Stimulated activated effector memory CD8-positive, alpha-beta T cell treated with anti-CD3 and anti-CD28 coated beads, Interleukin-12 subunit alpha, Interleukin-12 subunit beta, amount 100 ng/mL, for 72 hours (primary cell): ENCODE measurements at regions not wholly inside any gene's neighbourhood (a gene's known extent, or its start where the extent isn't known, plus 50 kb on each side); places are given as distances from the start of the nearest gene placed in this dataset.

Experiments
- ATAC-seq: fragments of 150-1000 bp; cut with Tn5 transposase; 2 replicates; pipeline ENCODE4 v1.10.0; 2021
- DNase-seq, 2 donors: peaks; one replicate each; pipeline ENCODE4 v3.0.0; 2021 to 2022; ENCODE audit warnings: low spot score in 2 of 2
- H3K27ac Mint-ChIP-seq: one replicate; pipeline ENCODE4 v1.8.0; 2022; ENCODE audit warnings: mild to moderate bottlenecking, mixed read lengths
- H3K36me3 Mint-ChIP-seq: one replicate; pipeline ENCODE4 v1.8.0; 2022; ENCODE audit warnings: mild to moderate bottlenecking, mixed read lengths
- H3K4me1 Mint-ChIP-seq: one replicate; pipeline ENCODE4 v1.8.0; 2022; ENCODE audit warnings: mixed read lengths
- H3K4me3 Mint-ChIP-seq: one replicate; pipeline ENCODE4 v1.8.0; 2022; ENCODE audit warnings: mild to moderate bottlenecking, mixed read lengths
- H3K9me3 Mint-ChIP-seq: one replicate; pipeline ENCODE4 v1.8.0; 2022; ENCODE audit warnings: mixed read lengths

GRCh38 chr21:18899261-18899660 lies 495.7 kb upstream of the TMPRSS15 start:
- peaks cover 19% of the 10 kb centered on the region for H3K9me3 Mint-ChIP-seq
- H3K36me3 Mint-ChIP-seq, result no peaks in the 10 kb centered on the region
- H3K4me3 Mint-ChIP-seq, result no peak overlapping the region
- H3K27ac Mint-ChIP-seq, result no peak overlapping the region
- ATAC-seq (no peak), DNase-seq (no peak)
- H3K4me1 Mint-ChIP-seq, result no peaks in the 10 kb centered on the region

GRCh38 chr21:18902660-18903059 lies 499.1 kb upstream of the TMPRSS15 start:
- Mint-ChIP-seq H3K9me3 (peaks cover 18% of the 10 kb centered on the region), H3K4me1 (no peaks in the 10 kb centered on the region), H3K36me3 (no peaks in the 10 kb centered on the region), H3K27ac (no peak overlapping the region), H3K4me3 (no peak overlapping the region)
- DNase-seq, result no peak
- ATAC-seq, result no peak

GRCh38 chr21:18907076-18907475 lies 503.5 kb upstream of the TMPRSS15 start:
- Mint-ChIP-seq H3K27ac (no peak overlapping the region), H3K9me3 (peaks cover 21% of the 10 kb centered on the region), H3K4me3 (no peak overlapping the region), H3K4me1 (no peaks in the 10 kb centered on the region), H3K36me3 (no peaks in the 10 kb centered on the region)
- ATAC-seq, result no peak
- DNase-seq, result no peak

GRCh38 chr21:18908641-18909040 lies 505.1 kb upstream of the TMPRSS15 start:
- Mint-ChIP-seq H3K4me1 (no peaks in the 10 kb centered on the region), H3K27ac (no peak overlapping the region), H3K36me3 (no peaks in the 10 kb centered on the region), H3K4me3 (no peak overlapping the region), H3K9me3 (peaks cover 20% of the 10 kb centered on the region)
- no peak for ATAC-seq
- no peak for DNase-seq

GRCh38 chr21:18913914-18914313 lies 510.3 kb upstream of the TMPRSS15 start:
- no peak overlapping the region for H3K4me3 Mint-ChIP-seq
- no peak overlapping the region for H3K27ac Mint-ChIP-seq
- peaks cover 17% of the 10 kb centered on the region for H3K9me3 Mint-ChIP-seq
- DNase-seq, result no peak
- ATAC-seq, result no peak
- no peaks in the 10 kb centered on the region for H3K36me3 Mint-ChIP-seq
- no peaks in the 10 kb centered on the region for H3K4me1 Mint-ChIP-seq

GRCh38 chr21:18914570-18914969 lies 511.0 kb upstream of the TMPRSS15 start:
- H3K36me3 Mint-ChIP-seq, result no peaks in the 10 kb centered on the region
- no peak for ATAC-seq
- no peak overlapping the region for H3K4me3 Mint-ChIP-seq
- no peak for DNase-seq
- H3K4me1 Mint-ChIP-seq, result no peaks in the 10 kb centered on the region
- H3K27ac Mint-ChIP-seq, result no peak overlapping the region
- H3K9me3 Mint-ChIP-seq, result peaks cover 14% of the 10 kb centered on the region

GRCh38 chr21:18917622-18918021 lies 514.0 kb upstream of the TMPRSS15 start:
- DNase-seq (no peak), ATAC-seq (no peak)
- Mint-ChIP-seq H3K36me3 (no peaks in the 10 kb centered on the region), H3K9me3 (peaks cover 8% of the 10 kb centered on the region), H3K4me1 (no peaks in the 10 kb centered on the region), H3K27ac (no peak overlapping the region), H3K4me3 (no peak overlapping the region)

GRCh38 chr21:18931237-18931636 lies 527.7 kb upstream of the TMPRSS15 start:
- Mint-ChIP-seq H3K27ac (no peak overlapping the region), H3K9me3 (peaks cover 10% of the 10 kb centered on the region), H3K36me3 (no peaks in the 10 kb centered on the region), H3K4me1 (no peaks in the 10 kb centered on the region), H3K4me3 (no peak overlapping the region)
- no peak for ATAC-seq
- no peak for DNase-seq

- DNase-seq (no peak), ATAC-seq (no peak)
- Mint-ChIP-seq H3K27ac (no peak overlapping the region), H3K9me3 (peaks cover 13% of the 10 kb centered on the region), H3K4me1 (no peaks in the 10 kb centered on the region), H3K36me3 (no peaks in the 10 kb centered on the region), H3K4me3 (no peak overlapping the region)
These were observed 533.8 kb upstream of the TMPRSS15 start for GRCh38 chr21:18937337-18937736.

- Mint-ChIP-seq H3K9me3 (peaks cover 9% of the 10 kb centered on the region), H3K27ac (no peak overlapping the region), H3K4me3 (no peak overlapping the region), H3K4me1 (no peaks in the 10 kb centered on the region), H3K36me3 (no peaks in the 10 kb centered on the region)
- DNase-seq, result no peak
- no peak for ATAC-seq
These were observed 537.2 kb upstream of the TMPRSS15 start for GRCh38 chr21:18940791-18941190.

GRCh38 chr21:18950045-18950740 lies 546.6 kb upstream of the TMPRSS15 start:
- H3K4me3 Mint-ChIP-seq, result no peak overlapping the region
- no peaks in the 10 kb centered on the region for H3K36me3 Mint-ChIP-seq
- no peaks in the 10 kb centered on the region for H3K4me1 Mint-ChIP-seq
- H3K27ac Mint-ChIP-seq, result no peak overlapping the region
- H3K9me3 Mint-ChIP-seq, result peaks cover 11% of the 10 kb centered on the region
- no peak for ATAC-seq
- DNase-seq, result no peak

GRCh38 chr21:18951271-18952038 lies 547.9 kb upstream of the TMPRSS15 start:
- Mint-ChIP-seq H3K9me3 (peaks cover 10% of the 10 kb centered on the region), H3K27ac (no peak overlapping the region), H3K4me1 (no peaks in the 10 kb centered on the region), H3K36me3 (no peaks in the 10 kb centered on the region), H3K4me3 (no peak overlapping the region)
- ATAC-seq (no peak), DNase-seq (no peak)

- Mint-ChIP-seq H3K4me1 (no peaks in the 10 kb centered on the region), H3K27ac (no peak overlapping the region), H3K36me3 (no peaks in the 10 kb centered on the region), H3K9me3 (peaks cover 16% of the 10 kb centered on the region), H3K4me3 (no peak overlapping the region)
- ATAC-seq (no peak), DNase-seq (no peak)
These were observed 550.9 kb upstream of the TMPRSS15 start for GRCh38 chr21:18954441-18954844.

GRCh38 chr21:18959817-18960216 lies 556.2 kb upstream of the TMPRSS15 start:
- no peak for ATAC-seq
- no peaks in the 10 kb centered on the region for H3K36me3 Mint-ChIP-seq
- H3K4me1 Mint-ChIP-seq, result no peaks in the 10 kb centered on the region
- no peak overlapping the region for H3K4me3 Mint-ChIP-seq
- DNase-seq, result no peak
- no peak overlapping the region for H3K27ac Mint-ChIP-seq
- H3K9me3 Mint-ChIP-seq, result peaks cover 18% of the 10 kb centered on the region

GRCh38 chr21:18960306-18960705 lies 556.7 kb upstream of the TMPRSS15 start:
- no peak for DNase-seq
- no peak for ATAC-seq
- H3K9me3 Mint-ChIP-seq, result peaks cover 18% of the 10 kb centered on the region
- H3K27ac Mint-ChIP-seq, result no peak overlapping the region
- H3K4me1 Mint-ChIP-seq, result no peaks in the 10 kb centered on the region
- no peaks in the 10 kb centered on the region for H3K36me3 Mint-ChIP-seq
- no peak overlapping the region for H3K4me3 Mint-ChIP-seq

- no peak for DNase-seq
- Mint-ChIP-seq H3K9me3 (peaks cover 6% of the 10 kb centered on the region), H3K4me1 (no peaks in the 10 kb centered on the region), H3K27ac (no peak overlapping the region), H3K36me3 (no peaks in the 10 kb centered on the region), H3K4me3 (no peak overlapping the region)
- no peak for ATAC-seq
These were observed 566.8 kb upstream of the TMPRSS15 start for GRCh38 chr21:18970416-18970815.
